GDM1 (cell line): ENCODE measurements at regions not wholly inside any gene's neighbourhood (a gene's known extent, or its start where the extent isn't known, plus 50 kb on each side); places are given as distances from the start of the nearest gene placed in this dataset.

ENCODE experiments used
- DNase-seq: peaks from one replicate; lab custom pipeline; 2025; lab: John Stamatoyannopoulos, UW

DNA sequence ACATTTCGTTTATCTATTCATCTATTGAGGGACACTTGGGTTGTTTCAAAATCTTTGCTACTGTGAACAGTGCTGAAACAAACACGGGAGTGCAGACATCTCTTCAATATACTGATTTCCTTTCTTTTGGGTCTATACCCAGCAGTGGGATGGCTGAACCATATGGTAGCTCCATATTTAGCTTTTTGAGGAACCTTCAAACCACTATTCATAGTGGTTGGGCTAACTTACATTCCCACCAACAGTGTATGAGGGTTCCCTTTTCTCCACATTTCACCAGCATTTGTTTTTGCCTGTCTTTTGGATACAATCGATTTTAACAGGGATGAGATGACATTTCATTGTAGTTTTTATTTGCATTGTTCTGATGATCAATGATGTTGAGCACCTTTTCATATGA is 798.2 kb downstream of the UQCRFS1 start:
- DNase-seq = no peak

DNA sequence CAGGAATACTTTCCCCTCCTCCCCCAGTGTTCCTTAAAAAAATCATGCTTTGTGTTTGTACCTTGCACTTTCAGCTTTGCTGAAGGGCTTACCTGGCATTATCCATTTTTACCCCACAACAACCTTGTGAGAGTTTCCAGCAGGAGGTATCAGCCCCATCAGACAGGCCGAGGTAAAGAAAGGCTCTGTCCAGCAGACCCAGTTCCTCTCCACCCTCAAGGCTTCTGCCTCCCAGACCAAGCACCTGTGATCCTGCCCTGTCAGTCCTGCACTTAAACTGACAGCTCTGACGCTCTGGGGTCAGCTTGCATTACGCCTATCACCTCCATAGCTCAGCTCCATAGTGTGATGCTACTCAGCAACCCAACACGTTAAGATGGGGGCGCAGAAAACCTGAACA is 803.1 kb downstream of the UQCRFS1 start:
- DNase-seq = no peak

DNA sequence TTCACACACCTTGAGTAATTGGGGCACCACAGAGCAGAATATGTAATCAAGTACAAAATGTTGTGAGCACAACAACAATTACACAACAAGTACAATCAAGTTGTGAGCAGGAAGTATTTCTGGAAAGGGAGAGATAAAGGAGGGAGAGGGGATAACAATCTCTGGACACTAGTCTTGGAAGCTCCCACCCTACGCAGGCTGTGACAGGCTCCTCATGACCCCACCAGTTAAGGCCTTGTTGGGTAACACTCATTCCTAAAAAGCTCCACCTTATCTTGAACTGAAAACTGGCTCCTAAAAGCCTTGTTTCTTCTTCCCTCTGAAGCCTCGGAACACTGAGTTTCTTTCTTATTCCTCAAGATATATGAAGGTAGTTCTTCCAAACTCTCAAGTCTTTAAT is 806.0 kb downstream of the UQCRFS1 start:
- no peak for DNase-seq

DNA sequence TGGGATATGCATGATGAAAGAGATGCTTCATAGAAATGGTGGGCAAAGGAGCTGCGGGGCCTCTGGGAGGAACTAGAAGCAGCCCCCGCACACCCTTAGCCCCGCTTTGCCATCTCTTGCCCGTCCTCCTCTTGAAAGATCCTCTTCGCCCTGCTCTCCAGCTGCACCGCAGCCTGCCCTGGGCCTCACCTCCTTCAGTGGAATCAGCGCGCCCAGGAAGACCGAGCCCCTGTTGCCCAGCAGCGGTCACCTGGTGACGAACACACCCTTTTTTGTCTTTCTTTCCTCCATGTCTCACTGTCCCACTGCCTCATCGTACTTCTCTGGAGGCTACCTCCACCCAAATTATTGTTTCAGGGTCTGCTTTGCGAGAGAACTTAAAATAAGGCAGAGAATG is 807.6 kb downstream of the UQCRFS1 start:
- no peak for DNase-seq

DNA sequence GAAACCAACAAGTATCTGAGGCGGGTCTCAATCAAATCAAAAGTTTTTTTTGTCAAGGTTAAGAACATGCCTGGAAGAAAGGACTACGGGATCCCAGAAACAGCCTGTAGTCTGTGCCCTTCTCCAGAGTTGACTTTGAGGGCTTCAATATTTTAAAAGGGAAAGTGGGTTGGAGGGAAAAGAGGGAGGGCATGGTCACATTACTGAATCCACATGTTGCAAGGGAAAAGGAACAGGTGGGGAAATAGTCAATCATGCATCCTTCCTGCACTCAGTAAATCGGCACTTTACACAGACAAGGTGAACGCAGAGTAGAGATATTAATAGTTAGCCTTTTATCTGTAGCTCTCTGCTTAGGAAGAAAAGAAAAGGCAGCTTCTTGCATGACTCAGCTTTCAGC is 808.5 kb downstream of the UQCRFS1 start:
- no peak for DNase-seq

DNA sequence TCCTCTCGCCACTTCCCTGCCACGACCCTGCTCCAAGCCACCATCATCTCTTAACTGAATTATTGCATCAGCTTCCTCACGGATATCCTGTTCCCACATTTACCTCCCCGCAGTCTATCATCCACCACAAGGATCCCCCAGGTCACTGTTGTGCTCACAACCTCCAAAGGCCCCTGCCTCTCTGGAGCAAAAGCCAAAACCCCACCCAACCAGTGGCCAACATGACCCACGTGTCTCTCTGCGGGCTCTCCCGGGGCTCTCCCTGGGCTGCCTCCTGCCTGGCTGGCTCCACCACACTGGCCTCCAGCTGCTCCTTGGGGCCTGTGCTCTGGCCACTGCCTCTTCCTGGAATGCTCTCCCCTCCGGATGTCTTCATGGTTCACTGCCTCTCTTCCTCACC is 809.3 kb downstream of the UQCRFS1 start:
- no peak for DNase-seq

DNA sequence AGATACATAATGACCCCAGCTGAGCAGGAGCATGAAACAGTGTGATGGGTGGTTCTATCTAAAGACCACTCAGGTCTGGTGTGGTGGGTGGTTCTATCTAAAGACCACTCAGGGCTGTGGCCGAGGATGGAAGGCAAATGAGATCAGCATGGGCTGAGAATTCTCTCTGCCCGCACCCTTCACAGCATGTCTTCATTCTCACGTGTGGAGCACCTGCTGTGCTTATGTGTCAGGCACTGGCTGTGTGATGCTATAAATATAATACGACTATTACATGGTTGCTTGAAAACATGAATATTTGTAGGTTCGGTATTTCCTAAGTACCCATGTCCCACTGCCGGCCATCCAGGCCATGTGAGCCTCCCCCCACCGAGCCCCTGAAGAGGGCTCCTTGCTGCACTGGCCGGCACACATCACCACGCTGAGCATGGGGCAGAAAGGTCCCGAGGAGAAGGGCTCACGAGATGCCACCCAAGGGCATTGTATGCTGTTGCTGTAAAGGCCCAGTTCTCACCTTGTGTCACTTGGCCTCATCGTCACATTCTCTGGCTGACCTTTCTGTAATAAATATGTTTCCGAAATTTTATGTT is 810.2 kb downstream of the UQCRFS1 start:
- DNase-seq = no peak

DNA sequence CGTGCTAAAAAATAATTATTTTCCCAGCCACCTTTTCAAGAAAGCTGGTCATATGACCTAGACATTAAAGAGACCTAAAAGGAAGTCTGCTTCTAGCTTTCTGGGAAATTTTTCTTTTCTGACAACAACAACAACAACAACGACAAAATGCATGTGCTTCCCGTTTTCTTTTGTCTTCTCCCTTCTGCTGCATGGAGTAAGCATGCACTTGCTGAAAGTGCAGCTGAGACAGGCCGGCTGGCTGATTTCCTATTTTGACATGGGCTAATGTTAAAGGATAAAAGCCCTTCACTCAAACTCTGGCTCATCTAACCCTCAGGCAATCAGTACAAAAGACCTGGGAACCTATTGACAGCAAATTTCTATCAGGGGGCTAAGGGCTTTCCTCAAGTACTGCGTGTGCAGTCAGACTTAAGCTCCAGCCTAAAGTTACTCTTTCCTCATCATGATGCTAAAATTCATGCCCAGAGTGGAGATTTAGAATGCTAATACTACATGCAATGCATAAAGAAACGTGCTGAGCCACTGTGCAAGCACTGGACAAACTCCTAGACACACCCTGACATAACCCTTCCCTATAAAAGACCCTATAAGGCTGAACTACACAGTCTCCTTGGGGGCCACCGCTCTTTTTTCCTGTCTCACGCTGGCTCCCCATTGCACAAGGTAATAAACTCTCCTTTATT is 811.1 kb downstream of the UQCRFS1 start:
- no peak for DNase-seq

DNA sequence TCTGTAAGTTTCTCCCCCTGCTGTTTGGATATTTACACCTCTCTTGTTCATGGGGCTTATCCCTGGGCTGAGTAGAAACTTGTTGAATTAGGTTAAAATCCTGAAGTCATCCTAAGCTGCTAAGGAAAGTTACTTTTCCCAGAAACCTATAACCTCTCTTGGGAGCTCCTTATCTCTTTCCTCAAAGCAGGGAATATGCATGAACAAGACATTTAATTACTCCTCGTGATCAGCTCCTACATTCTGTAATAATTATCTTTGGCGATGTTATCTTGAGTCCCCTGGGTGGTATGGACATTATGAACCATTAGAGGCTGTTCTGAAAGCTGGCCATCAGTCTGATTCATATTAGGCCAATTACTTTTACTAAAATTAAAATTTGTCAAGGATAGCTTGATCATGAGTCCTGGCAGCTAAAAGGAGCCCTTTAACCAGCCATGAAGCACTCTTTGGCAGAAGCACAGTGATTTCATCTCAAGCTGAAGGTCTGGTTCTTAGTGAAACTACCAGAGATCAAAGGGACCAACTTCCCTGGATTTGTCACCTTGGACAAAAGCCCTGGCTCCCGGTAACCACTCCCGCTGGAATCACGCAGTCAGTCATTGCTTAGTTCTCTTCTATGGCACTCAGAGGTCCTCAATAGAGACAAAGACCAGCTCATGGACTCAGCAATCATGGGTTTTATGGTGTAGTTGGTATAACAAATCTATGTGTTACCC is 811.8 kb downstream of the UQCRFS1 start:
- DNase-seq = no peak

DNA sequence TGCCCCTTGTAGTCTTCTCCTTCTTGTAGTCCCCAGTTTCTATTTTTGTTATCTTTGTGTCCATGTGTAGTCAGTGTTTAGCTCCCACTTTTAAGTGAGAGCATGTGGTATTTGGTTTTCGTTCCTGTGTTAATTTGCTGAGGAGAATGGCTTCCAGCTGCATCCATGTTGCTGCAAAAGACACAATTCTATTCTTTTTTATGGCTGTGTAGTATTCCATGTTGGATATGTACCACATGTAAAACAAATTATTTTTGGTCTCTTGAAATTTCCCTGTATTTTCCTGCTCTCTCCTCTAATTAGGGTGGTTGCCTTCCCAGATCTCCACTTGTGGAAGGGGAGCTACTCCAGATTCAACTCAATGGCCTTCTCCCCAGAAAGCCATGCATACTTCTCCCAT is 813.8 kb downstream of the UQCRFS1 start:
- DNase-seq = no peak

DNA sequence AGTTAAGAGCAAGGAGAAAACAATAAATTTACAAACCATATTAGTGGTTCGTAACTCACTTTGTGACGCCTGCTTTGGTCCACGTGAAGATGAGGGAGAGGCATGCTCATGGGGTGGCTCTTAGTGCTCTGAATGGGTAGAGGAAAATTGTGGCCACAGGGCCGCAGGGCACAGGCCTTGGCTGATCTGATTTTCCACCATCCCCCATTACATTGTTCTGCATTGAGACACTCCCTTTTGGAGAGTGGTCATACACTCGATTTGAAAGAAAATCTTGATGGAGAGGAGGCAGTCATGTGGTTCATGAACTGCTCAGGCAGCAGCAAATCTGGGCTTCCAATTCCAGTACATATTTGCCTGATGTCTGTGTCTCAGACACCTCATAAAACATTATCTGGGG is 815.2 kb downstream of the UQCRFS1 start:
- DNase-seq = no peak

DNA sequence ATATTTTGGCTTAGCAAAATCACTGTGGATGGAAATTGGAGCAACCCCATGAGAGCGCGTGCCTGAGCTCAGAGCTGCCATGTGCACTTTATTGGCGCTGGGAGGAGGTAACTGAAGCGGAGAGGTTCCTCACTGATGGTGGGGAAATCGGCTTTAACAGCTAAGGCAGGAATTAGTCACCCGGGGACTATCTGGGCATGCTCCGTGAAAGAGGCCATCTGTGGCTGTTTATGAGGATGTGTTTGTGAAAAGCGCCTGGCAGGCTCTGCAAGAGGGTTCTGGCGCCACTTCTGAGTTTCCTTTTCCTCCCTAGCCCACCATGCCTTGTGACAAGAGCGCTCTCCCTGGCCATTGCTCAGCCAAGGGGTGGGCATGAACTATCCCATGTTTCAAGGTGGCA is 815.6 kb downstream of the UQCRFS1 start:
- DNase-seq = no peak

DNA sequence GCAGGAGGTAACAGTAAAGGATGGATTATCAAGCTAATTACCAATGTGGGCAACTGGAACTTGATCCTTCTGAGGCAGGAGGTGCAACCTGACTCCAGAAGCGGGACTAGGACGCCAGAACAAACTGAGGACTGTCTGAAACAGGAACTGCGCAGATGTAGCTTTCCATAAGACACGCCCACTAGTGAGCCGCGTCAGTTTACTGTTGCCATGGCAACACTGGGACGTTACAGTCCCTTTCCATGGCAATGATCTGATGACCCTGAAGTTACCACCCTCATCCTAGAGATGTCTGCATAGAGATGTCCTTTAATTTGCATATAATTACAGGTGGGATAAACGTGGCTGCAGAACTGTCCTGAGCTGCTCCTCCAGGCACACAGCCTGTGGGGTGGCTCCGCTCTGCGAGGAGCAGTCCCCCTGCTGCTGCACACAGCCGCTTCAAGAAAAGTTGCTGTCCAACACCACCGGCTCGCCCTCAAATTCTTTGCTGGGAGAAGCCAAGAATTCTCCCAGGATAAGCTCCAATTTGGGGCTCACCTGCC is 816.6 kb downstream of the UQCRFS1 start:
- no peak for DNase-seq

DNA sequence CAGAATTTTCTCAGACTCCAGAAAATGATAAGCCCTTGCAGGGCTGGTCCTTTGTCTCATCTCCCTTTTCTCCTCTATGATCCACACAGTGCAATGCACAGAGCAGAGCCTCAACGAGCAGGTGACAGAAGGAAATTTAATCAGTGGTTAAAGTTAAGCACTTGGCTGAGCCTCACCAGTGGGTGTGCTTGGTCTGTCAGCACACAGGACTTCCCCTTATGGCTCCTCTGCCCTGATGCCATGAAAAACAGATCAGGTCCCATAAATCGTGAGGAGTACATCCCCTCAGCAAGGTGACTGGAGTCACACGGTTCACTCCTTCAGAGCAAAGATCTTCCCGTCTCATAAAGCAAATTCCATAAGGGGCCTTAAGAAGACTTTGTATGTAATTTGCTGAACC is 818.2 kb downstream of the UQCRFS1 start:
- DNase-seq = no peak

DNA sequence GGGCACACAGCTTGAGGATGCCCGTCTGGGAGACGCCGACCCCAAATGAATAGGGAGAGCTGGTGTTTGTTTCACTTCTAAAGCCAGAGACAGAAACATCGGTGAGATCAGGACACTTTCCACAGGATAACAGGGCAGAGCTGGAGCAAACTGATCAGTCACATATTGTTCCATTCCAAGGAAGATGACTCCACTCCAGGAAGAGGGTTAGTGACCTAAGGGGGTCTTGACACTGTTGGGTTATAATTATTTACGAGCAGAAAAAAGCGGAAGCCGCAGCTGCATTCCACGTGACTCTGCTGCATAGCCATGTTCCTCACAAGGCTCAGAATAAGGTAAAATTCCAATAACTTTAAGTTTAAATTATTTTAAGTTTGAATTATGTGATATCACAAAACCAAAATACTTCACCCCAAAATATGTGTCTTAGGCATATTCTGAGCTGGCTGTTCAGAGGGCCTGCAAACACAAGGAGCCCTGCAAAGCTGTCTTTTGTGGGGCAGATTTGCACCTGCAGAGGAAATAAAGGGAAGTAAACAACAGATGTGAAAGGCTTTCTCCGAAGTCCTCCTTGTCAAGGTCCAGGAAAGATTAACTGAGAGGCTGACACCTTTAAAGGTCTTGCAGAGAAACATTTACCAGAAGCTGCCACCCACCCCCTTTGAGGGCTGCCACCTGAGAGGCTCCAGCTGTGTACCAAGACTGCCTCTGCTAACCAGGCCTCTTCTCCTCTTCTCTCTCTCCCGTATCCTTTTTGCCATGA is 819.2 kb downstream of the UQCRFS1 start:
- DNase-seq = no peak

DNA sequence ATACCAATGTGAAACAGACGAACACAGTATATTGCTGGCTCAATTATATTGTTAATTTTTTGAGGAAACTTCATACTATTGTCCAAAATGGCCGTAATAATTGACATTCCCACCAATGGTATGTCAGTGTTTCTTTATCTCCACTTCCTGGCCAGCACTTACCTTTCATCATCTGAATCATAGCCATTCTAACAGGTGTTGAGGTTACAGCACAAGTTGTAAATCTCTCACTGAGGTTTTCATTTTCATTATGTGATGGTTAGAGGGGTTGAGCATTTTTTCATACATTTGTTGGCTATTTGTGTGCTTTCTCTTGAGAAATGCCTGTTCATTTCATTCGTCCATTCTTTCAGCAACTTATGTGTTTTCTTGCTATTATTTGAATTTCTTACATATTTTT is 824.0 kb downstream of the UQCRFS1 start:
- DNase-seq = no peak

DNA sequence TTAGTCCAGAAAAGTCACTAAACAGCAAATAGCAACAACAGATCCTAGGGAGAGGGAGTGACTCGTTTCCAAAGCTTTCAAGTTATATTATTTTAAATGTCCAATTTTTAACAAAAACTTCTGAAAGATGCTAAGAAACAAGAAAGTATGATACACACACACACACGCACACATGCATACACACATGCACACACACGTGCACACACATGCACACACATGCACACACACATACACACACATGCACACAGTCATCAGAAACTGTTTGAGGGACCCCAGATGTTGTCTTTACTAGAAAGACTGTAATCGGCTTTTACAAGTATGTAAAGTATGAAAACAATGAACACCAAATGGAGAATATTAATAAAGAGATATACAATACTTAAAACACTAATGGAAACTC is 825.4 kb downstream of the UQCRFS1 start:
- no peak for DNase-seq

DNA sequence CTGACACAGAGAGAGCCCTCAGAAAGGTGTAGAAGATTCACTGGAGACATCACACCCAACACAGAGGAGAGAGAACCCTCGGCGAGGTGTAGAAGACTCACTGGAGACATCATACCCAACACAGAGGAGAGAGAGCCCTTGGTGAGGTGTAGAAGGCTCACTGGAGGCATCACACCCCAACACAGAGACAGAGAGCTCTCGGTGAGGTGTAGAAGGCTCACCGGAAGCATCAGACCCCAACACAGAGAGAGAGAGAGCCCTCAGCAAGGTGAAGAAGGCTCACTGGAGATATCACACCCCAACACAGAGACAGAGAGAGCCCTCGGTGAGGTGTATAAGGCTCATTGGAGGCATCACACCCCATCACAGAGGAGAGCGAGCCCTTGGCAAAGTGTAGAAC is 826.5 kb downstream of the UQCRFS1 start:
- no peak for DNase-seq

DNA sequence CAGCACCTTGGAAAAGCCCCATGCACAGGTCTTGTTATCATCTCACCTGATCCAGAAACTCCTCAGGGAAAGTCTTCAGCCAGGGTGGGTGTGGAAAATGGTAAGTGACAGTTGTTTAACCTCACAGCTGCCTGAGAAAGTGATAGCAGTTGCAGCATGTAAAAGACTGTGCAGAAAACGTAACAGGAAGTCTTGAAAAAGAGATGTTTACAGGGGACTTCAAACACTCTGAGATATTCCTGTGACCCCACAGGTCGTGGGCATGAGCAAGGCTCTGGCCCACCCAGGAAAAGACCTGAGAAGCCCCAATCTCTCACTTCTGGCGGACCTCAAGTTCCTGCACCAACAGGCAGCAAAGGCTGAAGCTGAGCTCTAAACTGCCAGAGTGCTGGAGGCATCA is 826.9 kb downstream of the UQCRFS1 start:
- no peak for DNase-seq

DNA sequence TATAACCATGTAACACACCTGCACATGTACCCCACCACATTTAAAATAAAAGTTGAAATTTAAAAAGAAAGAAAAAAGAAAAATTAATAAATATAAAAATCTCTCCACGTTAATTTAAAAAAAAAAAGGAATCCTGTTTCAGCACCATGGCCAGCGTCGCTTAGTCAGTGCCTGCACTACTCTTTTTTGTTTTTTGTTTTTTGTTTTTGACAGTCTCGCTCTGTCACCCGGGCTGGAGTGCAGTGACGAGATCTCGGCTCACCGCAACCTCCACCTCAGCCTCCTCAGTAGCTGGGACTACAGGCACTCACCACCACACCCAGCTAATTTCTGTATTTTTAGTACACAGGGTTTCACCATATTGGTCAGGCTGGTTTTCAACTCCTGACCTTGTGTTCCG is 835.9 kb downstream of the UQCRFS1 start:
- DNase-seq = no peak

DNA sequence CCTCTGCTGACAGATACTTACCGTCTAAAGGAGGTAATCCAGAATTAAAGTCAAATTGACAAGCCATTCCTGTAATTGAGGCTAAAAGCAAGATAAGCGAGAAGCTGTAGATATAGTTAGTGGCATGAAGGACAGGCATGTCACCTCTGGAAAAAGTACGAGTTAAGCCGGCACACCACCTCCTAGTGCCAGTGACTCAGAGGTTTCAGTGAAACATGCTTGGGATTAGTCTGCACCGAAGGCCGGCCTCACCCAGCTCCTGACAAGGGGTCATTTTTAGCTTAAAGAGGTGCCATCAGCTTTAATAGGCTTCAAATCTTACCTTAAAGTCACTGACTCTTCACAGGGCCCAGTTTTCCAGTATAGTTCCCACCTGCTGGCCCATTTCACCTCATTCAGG is 838.0 kb downstream of the UQCRFS1 start:
- DNase-seq = no peak

DNA sequence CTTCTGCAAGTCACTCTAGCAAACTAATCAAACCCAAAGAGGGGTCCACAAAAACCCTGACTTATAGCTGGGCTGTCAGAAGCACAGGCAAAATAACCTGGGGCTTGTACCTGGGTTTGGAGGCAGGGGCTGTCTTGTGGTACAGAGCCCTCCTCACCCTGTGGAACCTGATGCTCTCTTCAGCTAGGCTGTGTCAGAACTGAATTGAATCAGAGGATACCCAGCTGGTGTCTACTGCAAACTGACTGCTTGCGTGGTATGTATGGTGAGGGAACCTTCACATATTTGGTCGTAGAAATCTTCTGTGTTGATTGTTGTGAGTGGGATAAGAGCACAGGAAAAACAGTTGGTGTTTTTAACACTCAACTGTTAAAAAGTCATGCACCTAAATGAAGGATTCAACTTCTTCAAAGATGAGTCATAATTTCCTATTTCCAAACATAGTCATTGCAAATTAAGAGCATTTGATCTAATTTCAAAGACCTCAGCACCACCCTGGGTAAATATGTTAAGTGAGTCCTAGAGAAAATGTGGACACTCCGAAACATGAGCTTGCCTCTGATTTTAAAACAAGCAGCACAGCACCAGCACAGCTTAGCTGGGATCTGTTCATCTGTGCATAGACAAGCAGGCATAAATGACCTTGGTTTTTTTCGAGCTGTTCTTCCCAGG is 840.2 kb downstream of the UQCRFS1 start:
- DNase-seq = no peak
